ENCODE measurements at regions not wholly inside any gene's neighbourhood (a gene's known extent, or its start where the extent isn't known, plus 50 kb on each side); places are given as distances from the start of the nearest gene placed in this dataset.

DNA sequence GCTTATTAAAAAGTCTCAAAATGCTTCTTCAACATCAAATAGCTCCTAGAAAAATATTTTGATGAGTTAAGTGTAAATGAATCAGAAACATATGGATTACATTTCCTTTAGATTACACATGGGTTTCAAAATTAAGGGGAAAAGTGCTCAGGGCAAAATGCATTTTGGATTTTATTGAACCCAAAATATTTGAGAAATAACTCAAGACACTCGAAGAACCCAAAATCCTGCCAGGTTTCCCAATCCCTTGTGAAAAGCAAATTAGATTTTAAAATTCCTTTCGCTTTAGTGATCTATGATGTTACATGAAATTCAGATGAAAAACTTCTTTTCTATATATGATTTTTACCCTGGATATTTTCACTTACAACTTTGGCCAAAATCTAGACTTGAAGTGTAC lies 847.4 kb upstream of the SOX9 start:
- no peak for DNase-seq (ENCODE audit: low spot score)

- DNase-seq (ENCODE audit: low spot score), result no peak
Measured at GRCh38 chr17:71276079-71276478, 844.7 kb upstream of the SOX9 start.

DNA sequence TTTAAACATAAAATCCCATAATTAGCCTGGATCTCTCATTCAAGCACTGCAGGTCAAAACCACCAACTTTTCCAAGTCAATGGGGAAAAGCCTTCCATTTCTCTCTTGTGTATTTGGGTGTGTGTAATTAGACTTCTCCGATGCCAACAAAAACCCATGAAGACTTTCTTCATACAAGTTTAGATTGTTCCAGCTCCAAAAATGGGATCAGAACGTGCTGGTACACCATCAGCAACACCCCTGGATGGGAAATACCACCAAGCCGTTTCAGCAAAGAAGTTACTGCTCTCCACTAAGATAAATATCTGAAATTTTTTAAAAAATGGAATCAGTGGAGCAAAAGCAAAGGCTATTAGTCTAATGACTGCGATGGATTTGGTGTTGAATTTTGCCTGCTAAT lies 837.3 kb upstream of the SOX9 start:
- no peak for DNase-seq (ENCODE audit: low spot score)

- DNase-seq (ENCODE audit: low spot score), result no peak
Measured at GRCh38 chr17:71284032-71284755, 836.6 kb upstream of the SOX9 start.

DNA sequence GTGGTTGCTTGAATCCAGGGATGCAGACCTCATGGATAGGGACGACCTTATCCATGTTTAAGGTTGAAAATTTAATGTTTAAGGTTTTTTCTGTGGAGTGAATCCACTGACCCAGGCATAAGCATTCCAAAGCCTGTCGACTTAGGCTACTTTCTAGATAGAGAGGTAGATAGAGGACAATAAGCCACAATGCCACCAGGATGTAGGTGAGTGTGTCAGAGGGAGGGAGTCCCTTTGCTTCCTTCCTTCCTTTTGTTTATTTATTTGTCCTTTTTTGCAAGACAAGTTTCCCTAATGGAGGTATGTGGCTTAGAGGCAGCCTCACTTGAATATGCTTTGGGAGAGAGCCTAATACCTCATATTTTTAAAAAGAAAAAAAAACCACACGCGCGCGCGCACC lies 834.2 kb upstream of the SOX9 start:
- no peak for DNase-seq (ENCODE audit: low spot score)

DNA sequence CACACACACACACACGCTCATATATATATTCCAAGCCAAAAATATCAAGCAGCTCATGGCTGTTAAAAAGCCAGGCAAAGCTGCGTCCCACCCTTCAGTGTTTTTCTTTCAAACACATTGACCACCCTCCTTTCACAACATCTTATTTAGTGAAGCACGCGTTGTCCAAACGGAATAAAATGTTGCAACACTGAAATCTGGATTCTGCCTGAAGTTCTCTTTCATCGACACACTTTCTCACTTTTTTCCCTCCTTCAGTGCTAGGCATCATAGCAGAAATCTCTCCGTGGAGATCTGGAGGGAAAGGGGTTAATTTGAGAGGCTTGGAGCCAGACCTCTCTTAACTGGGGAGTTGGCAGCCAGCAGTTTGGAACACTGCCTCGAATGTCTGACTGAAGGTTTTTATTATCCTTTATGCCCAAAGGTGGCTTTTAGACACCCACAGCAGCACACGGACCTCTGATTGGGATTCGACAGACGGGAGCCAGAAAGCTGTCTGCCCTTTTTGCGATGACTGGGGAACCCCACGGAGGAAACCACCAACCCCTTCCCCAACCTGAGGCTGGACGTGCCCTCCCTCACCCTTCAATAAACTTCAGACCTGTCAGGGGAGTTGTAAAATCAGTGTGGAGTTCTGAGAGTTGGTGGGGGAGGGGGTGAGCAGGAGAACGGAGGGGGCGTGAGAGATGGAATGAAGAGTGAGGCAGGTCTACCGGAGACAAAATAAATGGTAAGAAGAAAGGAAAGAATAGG lies 833.6 kb upstream of the SOX9 start:
- DNase-seq (ENCODE audit: low spot score), result no peak

GRCh38 chr17:71292006-71292405 lies 828.8 kb upstream of the SOX9 start:
- no peak for DNase-seq (ENCODE audit: low spot score)

DNA sequence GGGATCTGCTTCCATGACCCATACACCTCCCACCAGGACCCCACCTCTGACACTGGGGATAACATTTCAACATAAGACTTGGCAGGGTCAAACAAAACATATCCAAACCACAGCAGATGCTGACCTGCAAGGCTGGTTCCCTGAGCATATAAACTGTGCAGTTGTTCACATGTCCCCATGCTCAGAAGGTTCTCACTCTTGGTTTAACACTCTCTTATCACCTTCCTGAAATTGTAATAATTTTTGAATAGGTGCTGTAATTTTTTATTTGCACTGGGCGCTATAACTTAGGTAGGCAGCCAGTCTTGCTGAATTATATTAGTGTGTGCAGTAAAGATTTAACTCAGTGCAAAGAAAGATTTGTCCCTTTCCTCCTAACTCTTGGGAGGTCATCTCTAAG lies 824.8 kb upstream of the SOX9 start:
- DNase-seq (ENCODE audit: low spot score), result no peak

DNA sequence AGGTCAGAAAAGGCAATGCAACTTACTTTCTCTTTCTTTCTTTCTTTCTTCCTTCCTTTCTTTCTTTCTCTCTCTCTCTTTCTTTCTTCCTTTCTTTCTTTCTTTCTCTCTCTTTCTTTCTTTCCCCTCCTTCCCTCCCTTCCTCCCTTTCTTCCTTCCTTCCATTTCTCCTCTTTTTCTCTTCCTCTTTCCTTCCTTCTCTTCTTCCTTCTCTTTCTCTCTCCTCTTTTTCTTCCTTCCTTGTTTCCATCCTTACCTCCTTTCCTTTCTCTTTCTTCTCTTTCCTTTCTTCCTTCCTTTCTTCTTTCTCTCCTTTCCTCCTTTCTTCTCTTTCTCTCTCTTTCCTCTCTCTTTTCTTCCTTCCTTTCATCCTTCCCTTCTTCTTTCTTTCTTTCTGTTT lies 819.8 kb upstream of the SOX9 start:
- DNase-seq (ENCODE audit: low spot score), result no peak

DNA sequence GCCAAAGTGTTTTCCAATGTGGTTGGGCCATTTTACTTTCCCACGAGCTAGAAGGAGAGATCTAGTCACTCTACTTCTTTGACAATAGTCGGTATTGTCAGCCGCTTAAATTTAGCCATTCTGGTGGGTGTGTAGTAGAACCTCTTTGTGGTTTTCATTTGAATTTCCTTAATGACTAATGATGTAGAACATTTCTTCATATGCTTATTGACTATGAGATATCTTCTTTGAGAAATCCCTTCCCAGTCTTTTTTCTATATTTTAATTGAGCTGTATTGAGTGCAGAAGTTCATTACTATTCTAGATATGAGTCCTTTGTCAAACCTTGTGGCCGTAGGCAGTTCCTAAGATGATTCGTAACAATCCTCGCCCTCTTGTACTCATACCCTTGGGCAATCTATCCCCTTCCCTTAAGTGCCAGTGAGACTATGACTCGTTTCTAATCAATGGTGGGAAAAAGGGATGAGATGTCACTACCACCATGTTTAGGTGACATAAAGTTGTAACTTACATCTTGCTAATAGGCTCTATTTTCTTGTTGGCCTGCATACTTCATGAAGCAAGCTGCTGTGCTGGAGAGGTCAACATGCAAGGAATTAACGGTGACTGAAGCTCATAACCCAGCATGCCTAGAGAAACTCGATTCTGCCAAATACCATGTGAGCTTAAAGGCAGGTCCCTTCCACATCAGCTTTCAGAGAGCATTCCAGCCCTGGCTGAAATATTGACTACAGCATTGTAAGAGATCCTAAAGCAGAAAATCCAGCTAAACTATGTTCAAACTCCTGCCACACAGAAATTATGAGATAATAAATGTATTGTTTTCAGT lies 817.9 kb upstream of the SOX9 start:
- no peak for DNase-seq (ENCODE audit: low spot score)

- no peak for DNase-seq (ENCODE audit: low spot score)
Measured at GRCh38 chr17:71304498-71305158, 816.2 kb upstream of the SOX9 start.

DNA sequence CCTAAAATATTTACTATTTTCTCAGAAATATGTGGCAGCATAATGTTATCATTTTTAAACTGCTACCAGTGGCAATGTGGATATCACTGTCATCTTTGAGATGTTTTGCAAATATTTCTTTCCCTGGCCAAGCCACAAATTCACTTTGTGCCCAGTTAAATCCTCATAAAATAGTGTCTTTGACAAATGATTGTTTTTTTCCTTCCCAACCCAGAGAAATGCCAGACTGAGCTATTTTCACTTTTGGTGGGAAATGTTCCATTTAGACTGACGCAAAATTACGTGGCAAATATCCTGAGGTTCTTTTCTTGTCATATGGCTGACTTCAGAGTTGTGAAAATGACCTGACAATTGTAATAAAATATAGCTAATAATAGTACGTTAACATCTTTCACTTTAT lies 807.0 kb upstream of the SOX9 start:
- peak; percentile 15 for DNase-seq (ENCODE audit: low spot score)

DNA sequence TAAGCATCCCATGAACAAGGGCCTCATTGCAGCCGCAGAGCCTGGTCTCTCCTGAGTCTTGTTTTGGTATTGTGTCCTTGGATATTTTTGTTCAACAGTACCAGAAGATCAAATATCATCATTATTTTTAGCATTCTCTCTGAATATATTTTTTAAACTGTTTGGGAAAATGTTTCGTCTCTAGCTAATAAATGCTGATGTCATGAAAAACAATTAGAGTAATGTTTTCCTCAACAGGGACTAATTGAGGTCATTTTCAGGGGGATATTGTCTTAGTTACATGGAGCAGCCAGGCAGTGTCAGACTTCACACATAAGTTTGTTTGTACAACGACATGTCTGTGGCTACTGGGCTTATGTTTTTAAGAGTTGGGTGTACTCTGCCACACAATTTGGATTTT lies 805.3 kb upstream of the SOX9 start:
- no peak for DNase-seq (ENCODE audit: low spot score)

DNA sequence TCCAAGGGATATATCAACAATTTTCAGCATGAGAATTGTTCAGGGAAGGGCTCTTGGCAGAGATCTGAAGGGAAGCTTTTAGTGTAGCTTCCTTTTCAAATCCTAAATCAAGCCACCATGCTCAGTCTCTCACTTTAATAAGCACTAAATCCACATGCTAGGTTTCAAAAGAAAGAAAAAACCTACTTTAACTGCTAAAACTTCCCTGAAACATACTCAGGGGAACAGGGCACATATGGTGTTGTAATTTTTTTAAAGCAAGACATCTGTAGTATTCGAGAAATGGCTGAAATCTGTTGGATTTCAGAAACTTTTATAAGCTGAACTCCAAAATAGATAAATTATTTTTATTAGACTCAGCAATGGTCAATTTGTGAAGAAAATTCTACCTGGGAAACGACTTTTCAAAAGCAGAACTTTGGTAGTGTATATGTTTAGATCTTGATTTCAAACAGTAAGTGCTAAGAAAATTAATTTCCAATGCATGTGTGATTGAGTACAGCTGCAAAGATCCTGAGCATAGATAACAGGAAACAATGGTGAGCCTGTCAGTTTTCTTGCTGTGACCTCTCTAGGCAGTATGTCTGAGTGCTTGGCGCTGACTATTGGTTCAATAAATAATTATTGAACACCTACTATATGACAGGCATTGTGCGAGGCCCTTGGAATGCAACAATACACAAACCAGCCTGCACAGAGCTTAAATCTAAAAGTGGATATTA lies 804.5 kb upstream of the SOX9 start:
- no peak for DNase-seq (ENCODE audit: low spot score)

- no peak for DNase-seq (ENCODE audit: low spot score)
Measured at GRCh38 chr17:71320009-71320796, 800.6 kb upstream of the SOX9 start.

- no peak for DNase-seq (ENCODE audit: low spot score)
Measured at GRCh38 chr17:71325117-71325516, 795.7 kb upstream of the SOX9 start.

GRCh38 chr17:71325886-71326285 lies 794.9 kb upstream of the SOX9 start:
- DNase-seq (ENCODE audit: low spot score), result no peak

- DNase-seq (ENCODE audit: low spot score), result peak; percentile 58
Measured at GRCh38 chr17:71327376-71328059, 793.3 kb upstream of the SOX9 start.

DNA sequence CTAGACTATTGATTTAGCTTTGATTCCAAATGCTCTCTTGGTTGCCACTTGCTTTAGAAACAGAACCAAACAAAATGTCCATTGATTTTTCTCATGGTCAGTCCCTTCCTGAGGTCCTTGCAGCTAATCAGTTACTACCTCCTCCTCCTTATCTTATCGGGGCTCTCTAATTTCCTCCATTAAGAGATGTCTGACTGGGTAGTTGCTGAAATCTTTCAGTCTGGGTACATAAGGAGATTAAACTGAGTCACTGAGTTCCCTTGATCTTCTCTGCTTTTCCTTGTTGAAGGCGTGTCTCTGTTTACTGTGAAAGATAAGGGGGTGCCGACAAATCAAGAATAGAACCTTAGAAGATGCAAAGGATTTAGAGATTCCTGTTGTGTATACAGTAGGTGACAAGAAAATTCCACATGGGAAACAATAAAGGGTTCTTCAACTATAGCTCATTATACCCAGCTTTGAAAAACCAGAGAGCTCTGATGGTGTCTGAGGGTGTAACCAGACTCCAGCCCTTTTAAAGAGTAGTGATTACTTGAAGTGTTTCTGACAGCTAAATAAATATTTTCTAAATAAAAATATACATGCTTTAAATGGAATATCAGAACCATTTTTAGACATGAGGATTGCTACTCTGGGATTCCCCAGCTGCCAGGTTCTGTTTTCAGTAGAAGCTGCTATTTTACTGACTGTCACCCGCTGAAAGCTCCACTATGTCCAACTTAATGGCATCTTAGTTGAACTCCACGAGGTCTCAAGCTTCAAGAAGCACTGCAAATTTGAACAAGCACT lies 791.3 kb upstream of the SOX9 start:
- DNase-seq (ENCODE audit: low spot score), result no peak

DNA sequence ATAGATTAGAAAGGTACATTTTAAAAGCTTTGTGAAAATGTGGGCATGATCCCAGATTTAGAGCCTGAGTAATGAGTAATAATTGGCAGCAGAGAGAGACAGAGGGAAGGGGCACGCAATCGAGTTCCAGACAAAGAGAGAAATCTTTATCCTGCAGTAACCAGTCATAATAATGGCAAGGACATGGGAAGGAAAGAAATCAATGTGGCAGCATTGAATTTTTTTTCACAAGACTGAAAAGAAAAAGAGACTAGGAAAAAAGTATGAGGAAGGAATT lies 790.8 kb upstream of the SOX9 start:
- no peak for DNase-seq (ENCODE audit: low spot score)

Data from AG08395 (cell line).